NT2/D1 (cell line): ENCODE measurements at regions not wholly inside any gene's neighbourhood (a gene's known extent, or its start where the extent isn't known, plus 50 kb on each side); places are given as distances from the start of the nearest gene placed in this dataset.

ENCODE experiments used
- SUZ12 ChIP-seq: IDR thresholded peaks from 2 replicates; pipeline ENCODE4 v1.6.1; 2011; ENCODE audit not compliant: insufficient read length, insufficient read depth; ENCODE audit errors: extremely low read depth
- YY1 ChIP-seq: IDR thresholded peaks from 2 replicates; pipeline ENCODE4 v1.6.1; 2011; ENCODE audit not compliant: insufficient read length, insufficient read depth

- TF ChIP-seq YY1 (no peak), SUZ12 (no peak)
These were observed 186.4 kb downstream of the CAAP1 start for GRCh38 chr9:26706223-26706622.
